B cell (primary cell): ENCODE measurements at regions not wholly inside any gene's neighbourhood (a gene's known extent, or its start where the extent isn't known, plus 50 kb on each side); places are given as distances from the start of the nearest gene placed in this dataset.

ENCODE experiments used
- EZH2 ChIP-seq: IDR thresholded peaks from 2 replicates; pipeline ENCODE4 v1.6.1; 2012; ENCODE audit warnings: borderline replicate concordance, low read depth, mild to moderate bottlenecking, moderate library complexity, low read length; ENCODE audit not compliant: insufficient read depth, poor library complexity, severe bottlenecking
- TF ChIP-seq, protein P1 (sequence below): fragments of 200-600 bp; IDR thresholded peaks from one replicate; pipeline ENCODE4 v1.8.0; 2022; ENCODE audit warnings: antibody characterized with exemption, mild to moderate bottlenecking

DNA sequence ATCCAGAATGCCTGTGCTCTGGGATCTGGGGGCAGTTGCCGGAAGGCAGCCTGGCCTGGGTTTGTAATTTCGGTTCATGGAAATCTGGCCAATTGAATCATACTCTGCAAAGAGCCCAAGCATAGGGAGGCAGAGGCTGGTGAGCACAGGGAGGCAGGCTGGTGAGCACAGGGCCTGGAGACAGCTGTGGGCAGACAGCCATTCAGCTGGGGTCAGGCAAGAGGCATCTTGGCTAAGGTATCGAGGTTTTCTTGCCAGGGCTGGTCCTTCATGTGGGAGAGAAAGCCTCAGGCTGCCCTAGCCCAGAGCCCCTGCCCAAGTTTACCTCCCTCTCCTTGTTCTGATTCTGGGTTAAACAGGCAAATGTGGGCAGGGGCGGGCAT is 63.7 kb upstream of the BAIAP2L1 start:
- TF ChIP-seq, protein P1, sequence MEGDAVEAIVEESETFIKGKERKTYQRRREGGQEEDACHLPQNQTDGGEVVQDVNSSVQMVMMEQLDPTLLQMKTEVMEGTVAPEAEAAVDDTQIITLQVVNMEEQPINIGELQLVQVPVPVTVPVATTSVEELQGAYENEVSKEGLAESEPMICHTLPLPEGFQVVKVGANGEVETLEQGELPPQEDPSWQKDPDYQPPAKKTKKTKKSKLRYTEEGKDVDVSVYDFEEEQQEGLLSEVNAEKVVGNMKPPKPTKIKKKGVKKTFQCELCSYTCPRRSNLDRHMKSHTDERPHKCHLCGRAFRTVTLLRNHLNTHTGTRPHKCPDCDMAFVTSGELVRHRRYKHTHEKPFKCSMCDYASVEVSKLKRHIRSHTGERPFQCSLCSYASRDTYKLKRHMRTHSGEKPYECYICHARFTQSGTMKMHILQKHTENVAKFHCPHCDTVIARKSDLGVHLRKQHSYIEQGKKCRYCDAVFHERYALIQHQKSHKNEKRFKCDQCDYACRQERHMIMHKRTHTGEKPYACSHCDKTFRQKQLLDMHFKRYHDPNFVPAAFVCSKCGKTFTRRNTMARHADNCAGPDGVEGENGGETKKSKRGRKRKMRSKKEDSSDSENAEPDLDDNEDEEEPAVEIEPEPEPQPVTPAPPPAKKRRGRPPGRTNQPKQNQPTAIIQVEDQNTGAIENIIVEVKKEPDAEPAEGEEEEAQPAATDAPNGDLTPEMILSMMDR = no peak
- TF ChIP-seq EZH2 = no peak
